ENCODE measurements at regions not wholly inside any gene's neighbourhood (a gene's known extent, or its start where the extent isn't known, plus 50 kb on each side); places are given as distances from the start of the nearest gene placed in this dataset.

GRCh38 chr11:32262367-32262766 lies 171.5 kb downstream of the RCN1 start:
- Histone ChIP-seq H3K9me3 (no peaks in the 10 kb centered on the region), H3K4me1 (no peaks in the 10 kb centered on the region), H3K4me3 (ENCODE audit: low read depth, low read length) (no peak overlapping the region), H3K27me3 (no peaks in the 10 kb centered on the region), H3K36me3 (no peaks in the 10 kb centered on the region)
- TF ChIP-seq CTCF (IDR thresholded peaks at IDR 0.05; ENCODE audit: low read depth, low read length): no peak
- DNase-seq: no peak

- Histone ChIP-seq H3K4me1 (no peaks in the 10 kb centered on the region), H3K27me3 (no peaks in the 10 kb centered on the region), H3K9me3 (no peaks in the 10 kb centered on the region), H3K36me3 (no peaks in the 10 kb centered on the region), H3K4me3 (ENCODE audit: low read depth, low read length) (no peak overlapping the region)
- no peak for TF ChIP-seq CTCF (IDR thresholded peaks at IDR 0.05; ENCODE audit: low read depth, low read length)
- DNase-seq: no peak
These were observed 169.4 kb downstream of the WT1 start for GRCh38 chr11:32265911-32266310.

- H3K27me3 ChIP-seq: no peaks in the 10 kb centered on the region
- no peaks in the 10 kb centered on the region for H3K4me1 ChIP-seq
- H3K9me3 ChIP-seq: no peaks in the 10 kb centered on the region
- H3K4me3 ChIP-seq (ENCODE audit: low read depth, low read length): no peak overlapping the region
- DNase-seq: no peak
- TF ChIP-seq CTCF (IDR thresholded peaks at IDR 0.05; ENCODE audit: low read depth, low read length): no peak
- H3K36me3 ChIP-seq: no peaks in the 10 kb centered on the region
These were observed 168.7 kb downstream of the WT1 start for GRCh38 chr11:32266601-32267000.

- Histone ChIP-seq H3K4me1 (no peaks in the 10 kb centered on the region), H3K27me3 (no peaks in the 10 kb centered on the region), H3K4me3 (ENCODE audit: low read depth, low read length) (no peak overlapping the region), H3K36me3 (no peaks in the 10 kb centered on the region), H3K9me3 (no peaks in the 10 kb centered on the region)
- no peak for DNase-seq
- no peak for TF ChIP-seq CTCF (IDR thresholded peaks at IDR 0.05; ENCODE audit: low read depth, low read length)
These were observed 167.6 kb downstream of the WT1 start for GRCh38 chr11:32267679-32268187.

- Histone ChIP-seq H3K4me3 (ENCODE audit: low read depth, low read length) (no peak overlapping the region), H3K27me3 (no peaks in the 10 kb centered on the region), H3K4me1 (no peaks in the 10 kb centered on the region), H3K9me3 (no peaks in the 10 kb centered on the region), H3K36me3 (no peaks in the 10 kb centered on the region)
- no peak for DNase-seq
- TF ChIP-seq CTCF (IDR thresholded peaks at IDR 0.05; ENCODE audit: low read depth, low read length): no peak
These were observed 161.4 kb downstream of the WT1 start for GRCh38 chr11:32273931-32274330.

- peak; percentile 15; the same call in 1 of the 2 replicates for TF ChIP-seq CTCF (IDR thresholded peaks at IDR 0.05; ENCODE audit: low read depth, low read length)
- DNase-seq: no peak
- no peaks in the 10 kb centered on the region for H3K36me3 ChIP-seq
- H3K4me1 ChIP-seq: no peaks in the 10 kb centered on the region
- no peaks in the 10 kb centered on the region for H3K9me3 ChIP-seq
- H3K27me3 ChIP-seq: no peaks in the 10 kb centered on the region
- no peak overlapping the region for H3K4me3 ChIP-seq (ENCODE audit: low read depth, low read length)
These were observed 155.7 kb downstream of the WT1 start for GRCh38 chr11:32279672-32280071.

Data from BE2C (cell line).